ENCODE measurements at regions not wholly inside any gene's neighbourhood (a gene's known extent, or its start where the extent isn't known, plus 50 kb on each side); places are given as distances from the start of the nearest gene placed in this dataset.

DNA sequence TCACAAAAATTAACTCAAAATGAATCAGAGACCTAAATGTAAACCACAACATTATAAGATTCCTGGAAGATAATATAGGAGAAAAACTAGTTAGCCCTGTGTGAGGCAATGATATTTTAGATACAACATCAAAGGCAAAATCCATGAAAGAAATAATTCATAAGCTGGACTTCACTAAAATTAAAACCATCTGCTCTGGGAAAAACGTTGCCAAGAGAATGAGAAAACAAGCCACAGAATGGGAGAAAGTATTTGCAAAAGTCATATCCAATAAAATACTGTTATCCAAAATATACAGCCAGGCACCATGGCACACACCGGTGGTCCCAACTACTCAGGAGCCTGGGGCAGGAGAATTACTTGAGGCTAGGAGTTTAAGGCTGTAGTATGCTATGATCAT lies 70.3 kb downstream of the SYF2 start:
- TF ChIP-seq, protein P1, sequence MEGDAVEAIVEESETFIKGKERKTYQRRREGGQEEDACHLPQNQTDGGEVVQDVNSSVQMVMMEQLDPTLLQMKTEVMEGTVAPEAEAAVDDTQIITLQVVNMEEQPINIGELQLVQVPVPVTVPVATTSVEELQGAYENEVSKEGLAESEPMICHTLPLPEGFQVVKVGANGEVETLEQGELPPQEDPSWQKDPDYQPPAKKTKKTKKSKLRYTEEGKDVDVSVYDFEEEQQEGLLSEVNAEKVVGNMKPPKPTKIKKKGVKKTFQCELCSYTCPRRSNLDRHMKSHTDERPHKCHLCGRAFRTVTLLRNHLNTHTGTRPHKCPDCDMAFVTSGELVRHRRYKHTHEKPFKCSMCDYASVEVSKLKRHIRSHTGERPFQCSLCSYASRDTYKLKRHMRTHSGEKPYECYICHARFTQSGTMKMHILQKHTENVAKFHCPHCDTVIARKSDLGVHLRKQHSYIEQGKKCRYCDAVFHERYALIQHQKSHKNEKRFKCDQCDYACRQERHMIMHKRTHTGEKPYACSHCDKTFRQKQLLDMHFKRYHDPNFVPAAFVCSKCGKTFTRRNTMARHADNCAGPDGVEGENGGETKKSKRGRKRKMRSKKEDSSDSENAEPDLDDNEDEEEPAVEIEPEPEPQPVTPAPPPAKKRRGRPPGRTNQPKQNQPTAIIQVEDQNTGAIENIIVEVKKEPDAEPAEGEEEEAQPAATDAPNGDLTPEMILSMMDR (conservative IDR thresholded peaks at IDR 0.05): no peak
- no peak for TF ChIP-seq EZH2 (IDR thresholded peaks at IDR 0.05; ENCODE audit: low read depth)

Data from PC-9 (cell line).